HG03354 (cell line): ENCODE measurements at regions not wholly inside any gene's neighbourhood (a gene's known extent, or its start where the extent isn't known, plus 50 kb on each side); places are given as distances from the start of the nearest gene placed in this dataset.

Source experiments
- ATAC-seq: cut with Tn5 transposase; IDR thresholded peaks from one replicate; pipeline ENCODE4 v1.9.1; 2021; ENCODE audit warnings: mild to moderate bottlenecking; ENCODE audit not compliant: unreplicated experiment, poor library complexity, severe bottlenecking

DNA sequence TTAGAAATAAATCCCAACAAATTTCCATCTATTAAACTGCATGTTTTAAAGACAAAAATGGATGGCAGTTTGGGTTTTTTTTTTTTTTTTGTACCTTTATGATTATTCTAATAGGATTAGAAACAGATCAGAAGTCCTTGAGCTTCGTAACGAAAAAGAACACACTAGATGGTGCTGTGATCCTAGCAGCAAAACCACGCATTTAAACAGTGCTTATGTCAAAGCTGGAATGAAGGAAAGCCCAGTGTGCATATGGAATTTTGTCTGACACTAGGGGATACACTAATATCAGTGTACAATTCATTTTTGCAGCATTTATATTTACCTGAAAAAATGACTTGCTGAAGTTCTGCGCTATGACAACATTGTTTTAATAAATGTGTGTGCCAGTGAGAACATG lies 229.1 kb downstream of the VEGFC start:
- no peak for ATAC-seq

GRCh38 chr4:176565049-176565448 lies 227.7 kb downstream of the VEGFC start:
- ATAC-seq, result no peak

DNA sequence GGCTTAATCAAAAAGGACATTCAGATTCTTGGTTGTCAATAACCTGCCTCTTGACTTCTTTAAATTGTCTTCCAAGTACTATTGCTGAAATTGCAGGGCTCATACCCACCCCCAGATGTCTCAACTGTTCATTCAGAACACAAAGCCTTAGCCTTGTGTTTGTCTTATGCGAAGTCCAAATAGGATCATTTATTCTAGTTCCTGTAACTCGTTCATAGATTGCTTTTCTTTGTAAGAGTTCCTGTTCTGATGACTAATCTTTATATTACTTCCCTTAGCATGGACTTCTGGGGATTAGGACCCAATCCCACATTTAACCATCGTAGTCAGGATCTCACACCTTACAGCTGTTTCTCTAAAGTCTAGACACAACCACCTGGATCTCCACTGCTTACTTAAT lies 226.0 kb downstream of the VEGFC start:
- ATAC-seq, result no peak

- ATAC-seq, result no peak
These were observed 224.5 kb downstream of the VEGFC start for GRCh38 chr4:176568238-176568637.

GRCh38 chr4:176569301-176569700 lies 223.4 kb downstream of the VEGFC start:
- ATAC-seq, result no peak

GRCh38 chr4:176571206-176571605 lies 221.5 kb downstream of the VEGFC start:
- ATAC-seq, result no peak

DNA sequence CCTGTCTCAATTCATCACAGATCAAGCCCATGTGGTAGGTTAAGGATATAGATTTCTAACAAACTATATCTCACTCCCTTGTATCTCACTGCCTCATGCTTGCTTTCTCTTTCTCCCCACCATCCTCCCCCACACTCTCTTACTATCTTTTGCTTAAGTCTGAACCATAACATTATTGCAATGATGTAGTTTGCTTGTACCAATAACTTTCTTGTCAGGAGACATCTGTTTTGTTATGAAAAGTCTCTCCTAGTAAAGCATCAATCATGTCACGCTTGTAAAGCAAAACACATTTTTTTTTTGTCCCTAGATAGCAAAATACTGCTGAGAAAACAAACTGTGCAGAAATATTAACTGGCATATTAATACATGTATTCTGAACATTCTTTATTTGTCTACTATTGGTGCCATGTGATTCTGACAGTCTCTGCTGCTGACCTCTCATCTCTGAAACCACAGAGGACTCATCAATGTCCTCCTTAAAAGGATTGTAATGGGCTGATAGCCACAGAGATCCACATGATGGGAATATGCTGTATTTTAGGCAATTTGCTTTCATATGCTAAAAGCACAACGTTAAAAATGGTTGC lies 217.5 kb downstream of the VEGFC start:
- ATAC-seq, result no peak

- no peak for ATAC-seq
These were observed 213.5 kb downstream of the VEGFC start for GRCh38 chr4:176579226-176579625.

- ATAC-seq, result no peak
These were observed 209.4 kb downstream of the VEGFC start for GRCh38 chr4:176583278-176583677.

DNA sequence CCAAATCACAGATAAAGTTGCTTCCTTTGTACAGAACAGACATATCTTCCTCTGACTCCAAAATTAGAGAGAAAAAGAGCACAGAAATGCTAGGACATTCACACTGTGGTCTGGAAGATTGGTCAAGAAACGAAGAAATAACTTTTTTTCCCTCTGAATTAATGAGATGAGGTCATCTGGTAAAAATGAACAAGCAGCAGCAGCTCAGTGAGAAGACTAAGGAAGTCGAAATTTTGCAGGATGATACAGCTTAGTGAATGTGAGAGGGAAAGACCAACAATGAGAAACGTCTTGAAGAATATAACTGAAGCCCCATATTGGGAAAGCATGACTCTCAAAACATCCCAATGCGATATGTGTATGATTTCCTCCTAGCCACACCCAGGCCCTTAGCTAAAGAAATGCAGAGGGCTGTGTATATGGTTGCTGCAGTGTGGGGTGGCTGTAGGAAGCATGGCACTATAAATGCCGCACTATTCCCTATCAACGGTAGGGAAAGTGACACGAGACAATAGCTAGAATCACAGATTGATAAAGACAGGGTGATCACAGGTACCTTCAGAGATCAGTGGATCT lies 208.6 kb downstream of the VEGFC start:
- ATAC-seq, result no peak

DNA sequence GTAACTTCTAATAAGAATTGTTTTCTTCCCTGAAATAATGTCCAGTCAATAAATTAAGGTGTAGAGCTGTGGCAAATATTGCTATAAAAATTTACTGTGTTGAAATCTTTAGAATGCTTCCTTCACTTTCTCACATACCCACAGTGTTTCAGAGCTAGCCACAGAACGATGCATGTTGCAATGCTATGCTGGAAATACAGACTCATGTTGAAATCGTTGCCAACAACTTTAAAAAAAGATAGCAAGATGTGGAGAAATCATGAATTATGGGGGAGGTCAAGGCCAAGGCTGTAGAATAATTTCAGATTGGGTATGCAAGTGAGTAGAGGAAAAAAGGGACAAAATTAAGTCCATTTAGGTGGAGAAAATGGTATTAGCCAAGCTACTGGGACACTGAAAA lies 204.8 kb downstream of the VEGFC start:
- ATAC-seq, result no peak

DNA sequence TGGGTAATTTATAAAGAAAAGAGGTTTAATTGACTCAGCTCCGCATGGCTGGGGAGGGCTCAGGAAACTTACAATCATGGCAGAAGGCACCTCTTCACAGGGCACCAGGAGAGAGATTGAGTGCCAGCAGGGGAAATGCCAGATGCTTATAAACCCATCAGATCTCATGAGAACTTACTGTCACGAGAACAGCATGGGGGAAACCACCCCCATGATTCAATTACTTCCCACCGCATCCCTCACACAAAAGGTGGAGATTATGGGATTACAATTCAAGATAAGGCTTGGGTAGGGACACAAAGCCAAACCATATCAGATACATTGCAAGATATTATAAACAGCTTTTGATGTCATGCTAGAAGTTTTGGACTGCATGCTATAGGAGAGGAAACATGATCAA lies 204.3 kb downstream of the VEGFC start:
- no peak for ATAC-seq

DNA sequence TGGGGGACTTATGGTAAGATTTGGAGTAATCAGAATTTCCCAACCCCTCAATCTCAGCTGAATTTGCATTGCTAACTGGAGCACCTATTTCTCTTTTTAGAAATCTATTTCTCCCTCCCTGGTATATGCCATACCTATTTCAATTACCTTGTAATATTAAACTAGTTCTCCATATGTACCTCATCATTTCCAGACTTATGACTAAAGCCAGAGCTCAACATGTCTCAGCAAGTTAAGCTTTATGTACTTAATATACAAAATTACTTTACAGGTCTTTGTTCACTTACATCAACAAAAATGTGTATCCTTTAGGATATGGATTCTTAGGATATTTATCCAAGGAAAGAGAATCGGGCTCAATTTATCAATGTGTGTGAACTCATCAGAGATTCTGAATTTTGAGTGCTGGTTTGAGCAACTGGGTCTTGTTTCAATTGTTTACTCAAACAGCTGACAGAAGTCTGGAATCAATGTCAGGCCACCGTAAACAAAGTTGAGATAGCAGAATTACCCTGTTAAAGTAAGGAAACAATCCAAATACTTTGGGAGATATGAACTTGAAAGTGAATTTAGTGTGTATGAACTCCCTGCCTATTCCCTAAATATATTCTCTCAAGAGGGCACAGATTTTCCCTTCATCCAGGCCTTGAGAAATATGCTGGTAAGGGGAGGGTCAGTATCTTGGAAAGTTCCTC lies 199.6 kb downstream of the VEGFC start:
- ATAC-seq, result no peak

DNA sequence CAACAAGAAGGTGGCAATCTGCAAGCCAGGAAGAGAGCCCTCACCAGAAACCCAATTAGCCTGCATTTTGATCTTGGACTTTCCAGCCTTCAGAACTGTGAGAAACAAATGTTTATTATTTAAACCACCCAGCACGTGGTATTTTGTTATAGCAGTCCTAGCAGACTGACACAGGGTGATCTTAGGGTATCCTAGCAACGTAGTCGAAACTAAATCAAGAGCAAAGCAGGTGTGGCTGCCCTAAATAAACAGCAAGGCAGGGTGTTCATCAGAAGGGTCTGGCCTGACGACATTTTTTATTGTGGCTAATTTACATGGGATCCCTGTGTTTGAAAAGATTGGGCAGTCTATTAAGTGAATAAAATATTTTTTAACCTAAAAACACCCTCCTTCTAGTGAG lies 198.8 kb downstream of the VEGFC start:
- ATAC-seq, result no peak

DNA sequence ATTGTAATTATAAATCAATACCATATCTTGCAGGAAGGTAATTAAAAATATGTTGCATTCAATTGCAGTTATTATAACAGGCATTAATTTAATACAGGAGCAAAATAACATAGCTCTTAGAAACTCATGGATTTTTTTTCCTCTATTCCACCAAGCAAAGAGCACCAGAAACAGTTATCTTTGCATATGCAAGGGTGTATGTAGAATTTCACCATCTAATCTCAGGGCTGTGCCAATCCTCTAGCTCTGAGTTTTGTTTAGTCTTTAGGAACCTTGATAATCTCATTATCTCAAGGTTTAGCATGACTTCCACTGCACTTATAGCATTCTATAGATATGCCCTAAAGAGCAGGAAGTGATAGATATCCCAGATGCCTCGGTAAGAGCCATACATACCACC lies 197.5 kb downstream of the VEGFC start:
- no peak for ATAC-seq

DNA sequence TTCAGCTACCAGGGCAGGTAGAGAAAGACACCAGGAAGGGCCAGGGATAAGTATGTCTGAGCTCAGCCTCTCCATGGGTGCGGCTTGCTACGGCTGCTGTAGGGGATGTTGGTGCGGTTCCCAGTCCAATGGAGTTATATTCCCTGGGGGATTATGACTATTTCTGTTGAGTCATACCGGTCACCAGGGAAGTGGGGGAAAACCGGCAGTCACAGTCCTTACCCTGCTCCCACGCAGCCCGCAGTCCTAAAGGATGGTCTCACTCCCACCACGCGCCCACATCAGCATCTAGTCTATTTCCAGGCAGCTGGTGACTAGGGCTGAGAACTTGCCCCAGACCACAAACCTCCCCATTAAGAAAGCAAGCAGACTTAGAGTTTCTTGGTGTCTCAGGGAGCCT lies 191.6 kb downstream of the VEGFC start:
- ATAC-seq, result no peak

GRCh38 chr4:176607807-176608206 lies 184.9 kb downstream of the VEGFC start:
- ATAC-seq, result no peak

DNA sequence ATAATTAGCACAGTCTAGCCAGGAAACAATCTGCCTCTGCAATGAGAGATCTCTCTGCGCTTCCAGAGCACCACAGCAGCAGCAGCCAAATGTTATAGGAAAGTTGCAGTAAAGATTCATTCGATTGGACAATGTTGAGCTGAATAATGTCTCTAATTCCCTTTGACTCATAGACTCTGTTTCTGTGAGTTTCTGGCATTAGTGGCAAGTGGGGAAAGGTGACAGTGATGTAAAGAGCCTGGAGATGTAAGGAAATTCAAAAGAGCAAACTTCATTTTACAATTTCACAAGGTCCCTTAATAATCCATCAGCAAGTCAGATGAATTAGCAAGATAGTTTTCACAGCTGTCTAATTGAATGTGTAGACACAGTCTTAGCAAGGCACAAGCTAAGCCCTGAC lies 184.4 kb downstream of the VEGFC start:
- ATAC-seq, result no peak

DNA sequence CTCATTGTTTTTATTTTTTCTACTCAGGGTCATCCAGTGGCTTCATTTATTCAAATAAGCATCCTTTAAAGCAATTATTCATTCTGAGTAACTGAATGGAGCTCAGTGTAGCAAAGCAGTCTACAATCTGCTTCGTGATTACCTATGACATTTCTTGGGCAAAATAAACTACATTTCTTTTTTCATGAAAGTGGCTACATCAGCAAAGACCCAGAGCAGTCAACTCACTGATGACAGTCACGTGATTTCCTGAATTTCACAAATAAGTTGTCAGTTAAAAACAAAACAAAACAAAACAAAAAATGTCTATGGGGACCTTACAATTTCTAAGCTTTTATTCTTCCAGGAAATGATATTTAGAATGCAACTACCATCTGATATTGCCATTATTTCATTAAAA lies 182.1 kb downstream of the VEGFC start:
- ATAC-seq, result no peak

GRCh38 chr4:176611381-176611780 lies 181.3 kb downstream of the VEGFC start:
- ATAC-seq, result no peak

DNA sequence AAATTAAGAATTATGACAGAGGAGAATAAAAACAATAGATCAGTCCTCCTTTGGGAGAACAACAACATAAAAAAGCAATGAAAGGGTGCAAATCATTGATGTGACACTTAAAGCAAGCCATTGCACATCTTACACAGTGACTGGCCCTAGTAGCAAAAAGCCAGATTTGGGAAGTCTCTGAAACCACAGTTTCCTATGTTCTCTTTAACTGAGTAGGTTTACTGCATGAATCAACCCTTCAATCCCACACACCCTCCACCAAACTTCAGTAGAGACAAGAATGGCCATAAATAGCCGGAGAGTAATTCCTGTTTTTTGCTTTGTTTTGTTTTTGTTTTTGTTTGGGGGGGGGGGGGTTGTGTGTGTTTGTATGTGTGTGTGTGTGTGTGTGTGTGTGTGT lies 180.8 kb downstream of the VEGFC start:
- ATAC-seq, result no peak

- ATAC-seq, result no peak
These were observed 177.9 kb downstream of the VEGFC start for GRCh38 chr4:176614793-176615192.
